Endodermal cell (in vitro differentiated cells): ENCODE measurements at regions not wholly inside any gene's neighbourhood (a gene's known extent, or its start where the extent isn't known, plus 50 kb on each side); places are given as distances from the start of the nearest gene placed in this dataset.

Source experiments
- DNase-seq: peaks from one replicate; pipeline ENCODE4 v3.0.0-alpha.2; 2017
- H3K27ac ChIP-seq: 2 replicates; pipeline ENCODE4 v1.5.1; 2013; ENCODE audit warnings: mild to moderate bottlenecking, low read depth, low read length, moderate library complexity
- H3K27me3 ChIP-seq: 2 replicates; pipeline ENCODE4 v1.6.1; 2013; ENCODE audit warnings: mild to moderate bottlenecking, low read length, moderate library complexity; ENCODE audit not compliant: insufficient read depth, control insufficient read depth, poor library complexity, severe bottlenecking
- H3K36me3 ChIP-seq: 2 replicates; pipeline ENCODE4 v1.7.0; 2013; ENCODE audit warnings: mild to moderate bottlenecking, low read length, moderate library complexity; ENCODE audit not compliant: control insufficient read depth, insufficient read depth
- H3K4me1 ChIP-seq: one replicate; pipeline ENCODE4 v1.7.0; 2013; ENCODE audit warnings: low read length; ENCODE audit not compliant: control insufficient read depth, insufficient read depth
- H3K4me3 ChIP-seq: 2 replicates; pipeline ENCODE4 v1.5.1; 2013; ENCODE audit warnings: mild to moderate bottlenecking, low read length, moderate library complexity
- H3K9ac ChIP-seq: 2 replicates; pipeline ENCODE4 v1.6.1; 2013; ENCODE audit warnings: mild to moderate bottlenecking, low read length, moderate library complexity; ENCODE audit not compliant: poor library complexity, severe bottlenecking; ENCODE audit errors: extremely low read depth
- H3K9me3 ChIP-seq: 2 replicates; pipeline ENCODE4 v1.6.1; 2013; ENCODE audit warnings: mild to moderate bottlenecking, low read length, moderate library complexity; ENCODE audit not compliant: control insufficient read depth
- H3K27ac Mint-ChIP-seq: 2 replicates; pipeline ENCODE4 v1.8.0; 2020; ENCODE audit warnings: mixed read lengths
- H3K27me3 Mint-ChIP-seq: 2 replicates; pipeline ENCODE4 v1.8.0; 2021; ENCODE audit warnings: mild to moderate bottlenecking, mixed read lengths; ENCODE audit not compliant: insufficient read depth
- H3K36me3 Mint-ChIP-seq: 2 replicates; pipeline ENCODE4 v1.8.0; 2020; ENCODE audit warnings: low read depth, mixed read lengths
- H3K4me1 Mint-ChIP-seq: 2 replicates; pipeline ENCODE4 v1.8.0; 2020; ENCODE audit warnings: mixed read lengths
- H3K4me3 Mint-ChIP-seq: 2 replicates; pipeline ENCODE4 v1.8.0; 2020; ENCODE audit warnings: mild to moderate bottlenecking, moderate library complexity, mixed read lengths
- H3K9me3 Mint-ChIP-seq: 2 replicates; pipeline ENCODE4 v1.8.0; 2020; ENCODE audit warnings: mild to moderate bottlenecking, mixed read lengths
- WGBS, 2 experiments: methylation state at CpG; one replicate each; pipeline versions ENCODE4 v1.1.5 to v1.1.7; 2013; ENCODE audit warnings: missing lambda C conversion rate in 2 of 2, mixed read lengths in 1 of 2; ENCODE audit not compliant: insufficient coverage in 1 of 2, insufficient read length in 1 of 2; 5-methylcytosine and 5-hydroxymethylcytosine counted together
- TF ChIP-seq, protein P1 (sequence below): fragments of 200-600 bp; sonication (generic); conservative IDR thresholded peaks from 2 replicates; pipeline ENCODE4 v1.5.0; 2021; ENCODE audit warnings: antibody characterized with exemption, mild to moderate bottlenecking

DNA sequence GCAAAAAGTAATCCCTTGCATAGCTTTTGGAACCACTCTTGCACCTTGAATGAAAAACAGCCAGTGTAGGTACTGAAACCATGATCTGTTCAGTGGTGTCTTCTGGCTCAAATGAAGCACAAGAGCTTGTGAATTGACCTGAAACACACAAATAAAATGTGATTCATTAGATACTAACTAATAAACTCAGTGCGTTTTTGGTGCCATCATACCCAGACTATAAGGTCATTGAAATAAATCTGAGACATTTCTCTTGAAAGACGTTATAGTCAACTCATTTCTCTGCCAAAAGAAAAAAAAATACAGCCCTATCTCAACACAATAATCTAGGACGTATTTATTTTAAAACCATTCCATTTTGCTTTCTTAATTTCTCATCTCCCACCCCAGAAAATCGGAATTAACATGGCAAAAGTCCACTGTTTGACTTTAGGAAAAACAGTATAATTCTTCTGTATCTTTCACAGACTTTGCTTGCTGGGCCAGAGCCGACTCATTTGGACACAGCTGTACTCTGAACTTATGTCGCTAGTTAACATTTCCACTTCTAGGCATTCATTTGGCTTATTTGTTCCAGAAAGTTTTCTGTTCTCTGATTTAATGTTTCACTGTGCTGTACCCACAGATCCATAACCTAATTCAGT is 284.9 kb upstream of the TBL1XR1 start:
- TF ChIP-seq, protein P1, sequence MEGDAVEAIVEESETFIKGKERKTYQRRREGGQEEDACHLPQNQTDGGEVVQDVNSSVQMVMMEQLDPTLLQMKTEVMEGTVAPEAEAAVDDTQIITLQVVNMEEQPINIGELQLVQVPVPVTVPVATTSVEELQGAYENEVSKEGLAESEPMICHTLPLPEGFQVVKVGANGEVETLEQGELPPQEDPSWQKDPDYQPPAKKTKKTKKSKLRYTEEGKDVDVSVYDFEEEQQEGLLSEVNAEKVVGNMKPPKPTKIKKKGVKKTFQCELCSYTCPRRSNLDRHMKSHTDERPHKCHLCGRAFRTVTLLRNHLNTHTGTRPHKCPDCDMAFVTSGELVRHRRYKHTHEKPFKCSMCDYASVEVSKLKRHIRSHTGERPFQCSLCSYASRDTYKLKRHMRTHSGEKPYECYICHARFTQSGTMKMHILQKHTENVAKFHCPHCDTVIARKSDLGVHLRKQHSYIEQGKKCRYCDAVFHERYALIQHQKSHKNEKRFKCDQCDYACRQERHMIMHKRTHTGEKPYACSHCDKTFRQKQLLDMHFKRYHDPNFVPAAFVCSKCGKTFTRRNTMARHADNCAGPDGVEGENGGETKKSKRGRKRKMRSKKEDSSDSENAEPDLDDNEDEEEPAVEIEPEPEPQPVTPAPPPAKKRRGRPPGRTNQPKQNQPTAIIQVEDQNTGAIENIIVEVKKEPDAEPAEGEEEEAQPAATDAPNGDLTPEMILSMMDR, result no peak
- 89 to 93% methylated on average over 6 of the region's 6 CpGs for WGBS, 2 experiments
- Histone ChIP-seq H3K9ac (no peak overlapping the region), H3K4me3 (no peak overlapping the region), H3K9me3 (peaks cover 15% of the 10 kb centered on the region), H3K27ac (no peak overlapping the region), H3K36me3 (no peaks in the 10 kb centered on the region), H3K27me3 (no peaks in the 10 kb centered on the region), H3K4me1 (peaks cover 9% of the 10 kb centered on the region)
- peaks cover 10% of the 10 kb centered on the region for H3K9me3 Mint-ChIP-seq
- H3K4me3 Mint-ChIP-seq, result no peak overlapping the region
- no peaks in the 10 kb centered on the region for H3K27me3 Mint-ChIP-seq
- no peak overlapping the region for H3K27ac Mint-ChIP-seq
- no peak for DNase-seq
- H3K36me3 Mint-ChIP-seq, result no peaks in the 10 kb centered on the region
- peaks cover 12% of the 10 kb centered on the region for H3K4me1 Mint-ChIP-seq

DNA sequence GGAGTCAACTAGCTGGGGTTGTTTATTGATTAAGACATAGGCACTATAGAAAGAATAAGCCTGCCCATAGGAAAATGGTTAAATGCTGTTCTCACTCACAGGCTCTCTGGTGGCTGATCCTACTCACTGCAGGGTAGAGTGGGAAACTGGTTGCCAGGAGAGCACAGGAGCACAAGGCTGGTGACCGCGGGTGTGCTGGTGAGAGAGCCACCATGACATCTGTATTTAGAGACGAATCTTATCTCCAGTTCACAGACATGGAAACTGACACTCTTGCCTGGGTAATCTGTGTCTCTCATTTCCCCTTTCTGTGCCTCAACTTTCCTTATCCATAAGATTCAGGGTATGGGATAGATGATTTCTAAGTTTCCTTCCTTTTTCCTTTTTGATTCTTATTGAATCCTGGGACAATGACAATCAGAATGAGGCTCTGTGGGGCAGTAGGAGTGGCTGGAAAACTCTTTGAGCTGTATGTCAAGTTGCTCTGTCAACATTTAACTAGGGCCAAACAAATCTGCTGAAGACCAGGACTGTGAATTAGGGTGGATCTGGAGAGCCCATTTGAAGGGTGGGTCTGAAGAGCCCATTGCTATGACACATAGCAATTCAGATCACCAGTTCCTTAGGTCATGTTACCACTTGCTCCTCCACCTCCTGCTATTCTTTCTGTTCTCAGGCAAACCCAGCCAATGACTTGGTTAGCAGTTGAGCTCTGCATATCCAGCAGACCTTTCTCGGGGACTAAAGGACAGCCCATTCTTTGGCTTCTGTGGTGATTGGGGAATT is 286.1 kb upstream of the TBL1XR1 start:
- Histone ChIP-seq H3K9me3 (peaks cover 15% of the 10 kb centered on the region), H3K27me3 (no peaks in the 10 kb centered on the region)
- WGBS, 2 experiments, result 40 to 60% methylated on average over 2 to 4 of the region's 4 CpGs

DNA sequence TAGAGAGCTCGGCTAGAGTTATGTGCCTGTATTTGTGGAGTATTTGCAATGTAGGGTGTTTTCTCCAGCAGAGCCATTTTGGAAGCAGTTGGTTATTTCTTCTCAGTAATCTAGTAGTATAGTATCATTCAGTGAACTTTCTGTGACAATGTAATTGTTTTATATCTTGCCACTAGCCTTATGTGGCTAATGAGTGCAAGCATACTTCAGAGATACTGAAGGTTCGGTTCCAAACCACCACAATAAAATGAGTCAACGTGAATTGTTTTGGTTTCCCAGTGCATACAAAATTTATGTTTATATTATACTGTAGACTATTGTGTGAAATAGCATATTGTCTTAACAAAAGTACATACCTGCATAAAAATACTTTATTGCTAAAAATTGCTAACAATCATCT is 286.9 kb upstream of the TBL1XR1 start:
- peaks cover 9% of the 10 kb centered on the region for H3K4me1 ChIP-seq
- 94% methylated on average over 3 of the region's 3 CpGs; no CpG with 5 or more reads in 1 of the 2 experiments for WGBS, 2 experiments
- no peak overlapping the region for H3K4me3 ChIP-seq
- no peak overlapping the region for H3K27ac ChIP-seq
- H3K27ac Mint-ChIP-seq, result no peak overlapping the region
- DNase-seq, result no peak
- no peak overlapping the region for H3K4me3 Mint-ChIP-seq
- H3K4me1 Mint-ChIP-seq, result peaks cover 12% of the 10 kb centered on the region
- no peak overlapping the region for H3K9ac ChIP-seq
- no peaks in the 10 kb centered on the region for H3K27me3 ChIP-seq
- H3K36me3 ChIP-seq, result no peaks in the 10 kb centered on the region
- H3K9me3 ChIP-seq, result peaks cover 15% of the 10 kb centered on the region
- no peaks in the 10 kb centered on the region for H3K27me3 Mint-ChIP-seq
- TF ChIP-seq, protein P1, result no peak
- H3K36me3 Mint-ChIP-seq, result no peaks in the 10 kb centered on the region
- peaks cover 10% of the 10 kb centered on the region for H3K9me3 Mint-ChIP-seq

More for the DNA sequence above, 286.1 kb upstream of the TBL1XR1 start:
- Histone ChIP-seq H3K9ac (no peak overlapping the region), H3K27ac (peak overlapping the region; percentile 19), H3K4me1 (peaks cover 9% of the 10 kb centered on the region), H3K36me3 (no peaks in the 10 kb centered on the region), H3K4me3 (no peak overlapping the region)
- peak; percentile 85 for DNase-seq
- no peak overlapping the region for H3K27ac Mint-ChIP-seq
- peaks cover 12% of the 10 kb centered on the region for H3K4me1 Mint-ChIP-seq
- no peaks in the 10 kb centered on the region for H3K27me3 Mint-ChIP-seq
- H3K4me3 Mint-ChIP-seq, result no peak overlapping the region
- H3K36me3 Mint-ChIP-seq, result no peaks in the 10 kb centered on the region
- TF ChIP-seq, protein P1, result peak; percentile 74
- H3K9me3 Mint-ChIP-seq, result peaks cover 10% of the 10 kb centered on the region
